NCI-H2107 treated with DMSO at 0.1 percent for 48 hours (cell line): ENCODE measurements at regions not wholly inside any gene's neighbourhood (a gene's known extent, or its start where the extent isn't known, plus 50 kb on each side); places are given as distances from the start of the nearest gene placed in this dataset.
"Not testable (repeated sequence)": the region's sequence is repeated elsewhere in the genome, so short reads cannot be mapped to it uniquely, and the experiment has no call there.

Source experiments
- DNase-seq: peaks from one replicate; lab custom pipeline; 2025; ENCODE audit not compliant: unreplicated experiment; lab: John Stamatoyannopoulos, UW

DNA sequence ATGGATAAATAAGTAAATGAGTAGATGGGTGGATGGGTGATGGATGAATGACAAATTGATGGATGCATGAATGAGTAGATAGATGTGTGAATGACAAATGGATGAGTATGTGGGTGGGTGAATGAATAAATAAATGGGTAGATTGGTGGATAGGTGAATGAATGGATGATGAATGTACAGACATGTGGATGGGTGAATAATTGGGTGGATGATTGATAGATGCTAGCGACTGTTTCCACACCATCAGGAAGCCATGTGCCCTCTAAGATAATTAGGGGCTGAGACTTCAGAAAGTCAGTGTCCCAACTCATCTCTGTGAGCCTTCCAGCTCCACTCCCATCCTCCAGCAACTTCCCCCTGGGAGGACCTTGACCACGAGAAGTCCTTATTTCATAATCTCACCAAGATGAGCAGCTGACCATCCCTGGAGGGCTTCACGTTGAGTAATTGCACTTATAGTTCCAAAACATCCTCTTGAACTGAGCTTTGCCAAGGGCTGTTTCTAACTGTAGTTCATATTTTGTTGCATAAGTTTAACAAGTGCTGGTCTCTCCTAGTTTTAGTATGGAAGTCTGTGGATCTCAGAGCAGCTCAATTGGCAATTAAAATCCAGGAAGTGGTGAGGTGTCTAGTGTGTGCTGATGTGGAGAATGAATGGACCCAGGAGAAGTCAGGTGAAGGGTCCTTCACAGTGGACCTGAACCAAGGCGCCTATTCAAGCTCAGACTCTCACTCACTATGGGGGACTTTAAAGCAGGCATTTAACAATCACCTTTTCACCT lies 295.7 kb downstream of the ADGRD1 start:
- no peak for DNase-seq

- DNase-seq: no peak
Observed at GRCh38 chr12:131250028-131250950, 296.6 kb downstream of the ADGRD1 start.

DNA sequence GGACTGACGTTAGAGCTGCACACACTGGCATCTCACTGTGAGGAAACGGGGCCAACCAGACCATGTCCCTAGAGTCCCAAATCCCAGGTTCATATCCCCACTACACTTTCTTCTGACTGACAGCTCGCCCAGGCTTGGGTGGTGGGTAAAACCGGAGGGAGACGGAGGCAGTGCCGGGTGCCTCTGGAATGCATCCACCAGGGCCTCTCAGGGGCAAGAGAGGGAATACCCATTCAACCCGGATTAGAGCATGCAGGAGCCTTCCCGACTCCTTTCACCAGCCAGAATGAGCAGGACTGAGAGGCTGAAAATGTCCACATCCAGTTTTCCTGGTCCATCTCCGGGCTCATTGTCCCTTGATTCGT lies 297.2 kb downstream of the ADGRD1 start:
- DNase-seq: no peak

DNA sequence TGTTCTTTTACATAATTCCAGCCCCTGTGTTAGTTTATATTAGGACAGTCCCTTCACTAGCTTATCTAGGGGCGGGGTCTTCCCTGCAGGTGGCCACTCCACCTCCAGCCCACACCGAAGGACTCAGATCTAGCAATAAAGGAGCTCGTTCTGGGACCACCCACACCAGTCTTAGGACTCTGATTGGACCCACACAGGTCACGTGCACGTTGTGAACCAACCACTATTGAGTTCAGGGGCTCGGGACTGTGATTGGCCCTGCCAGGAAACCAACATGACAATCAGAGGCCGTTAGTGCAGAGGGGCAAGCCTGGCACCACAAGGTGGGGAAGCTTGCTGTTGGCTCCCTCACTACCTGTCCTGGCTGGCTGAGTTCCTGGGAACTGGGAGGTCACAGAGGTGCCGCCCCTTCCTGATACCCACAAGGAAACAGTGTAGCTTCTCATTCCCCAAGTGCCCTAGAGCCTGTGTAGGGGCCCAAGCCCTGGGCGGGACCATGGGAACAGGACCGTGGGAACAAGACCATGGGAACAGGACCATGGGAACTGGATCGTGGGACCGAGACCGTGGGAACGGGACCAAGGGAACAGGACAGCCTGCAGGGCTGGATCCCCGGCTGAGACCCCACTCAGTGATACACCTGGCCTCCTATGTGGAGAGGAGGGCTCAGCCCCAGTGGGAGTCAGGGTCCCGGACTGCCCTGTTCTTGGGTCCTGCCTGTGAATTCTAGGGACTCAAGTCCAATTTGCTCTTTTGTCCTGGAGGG lies 297.8 kb downstream of the ADGRD1 start:
- no peak for DNase-seq

GRCh38 chr12:131253376-131254026 lies 299.8 kb downstream of the ADGRD1 start:
- DNase-seq: no peak

- no peak for DNase-seq
Observed at GRCh38 chr12:131254374-131254773, 300.7 kb downstream of the ADGRD1 start.

DNA sequence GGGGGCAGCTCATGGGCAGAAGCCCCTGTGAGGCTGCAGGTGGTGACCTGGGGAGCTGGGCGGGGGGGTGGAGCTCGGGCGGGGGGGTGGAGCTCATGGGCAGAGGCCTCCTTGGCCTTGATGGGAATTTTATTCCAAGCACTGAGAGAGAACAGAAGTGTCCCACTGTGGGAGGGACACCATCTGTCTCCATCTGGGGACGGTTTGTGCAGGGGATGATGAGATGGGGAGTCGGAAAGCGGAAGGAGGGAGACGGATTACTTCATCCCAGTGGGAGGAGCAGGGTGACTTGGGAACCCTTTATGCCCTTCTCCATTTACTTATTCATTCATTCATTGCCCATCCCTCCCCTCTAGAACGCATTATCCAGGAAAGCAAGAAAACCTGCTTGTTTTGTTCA lies 304.7 kb downstream of the ADGRD1 start:
- DNase-seq: no peak

- DNase-seq: no peak
Observed at GRCh38 chr12:131260251-131260905, 306.7 kb downstream of the ADGRD1 start.

- DNase-seq: no peak
Observed at GRCh38 chr12:131260954-131261353, 307.2 kb downstream of the ADGRD1 start.

DNA sequence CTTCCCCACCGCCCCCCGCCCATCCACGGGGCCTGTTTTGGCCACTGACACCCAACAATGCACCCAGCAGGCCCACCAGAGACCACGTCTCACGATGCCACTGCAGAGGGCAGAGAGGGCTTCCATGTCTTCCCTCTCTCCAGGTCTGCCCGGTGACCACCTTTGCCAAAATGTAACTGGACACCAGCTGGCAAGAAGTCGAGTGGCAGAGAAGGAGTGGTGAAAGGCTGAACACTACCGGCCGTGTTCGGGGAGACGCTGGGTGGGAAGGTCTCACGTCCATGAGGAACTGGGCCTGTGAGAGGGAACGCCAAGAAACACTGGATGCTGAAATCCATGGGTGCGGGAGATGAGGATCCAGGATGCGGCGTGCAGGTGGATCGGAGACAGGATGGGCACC lies 308.2 kb downstream of the ADGRD1 start:
- DNase-seq: no peak

DNA sequence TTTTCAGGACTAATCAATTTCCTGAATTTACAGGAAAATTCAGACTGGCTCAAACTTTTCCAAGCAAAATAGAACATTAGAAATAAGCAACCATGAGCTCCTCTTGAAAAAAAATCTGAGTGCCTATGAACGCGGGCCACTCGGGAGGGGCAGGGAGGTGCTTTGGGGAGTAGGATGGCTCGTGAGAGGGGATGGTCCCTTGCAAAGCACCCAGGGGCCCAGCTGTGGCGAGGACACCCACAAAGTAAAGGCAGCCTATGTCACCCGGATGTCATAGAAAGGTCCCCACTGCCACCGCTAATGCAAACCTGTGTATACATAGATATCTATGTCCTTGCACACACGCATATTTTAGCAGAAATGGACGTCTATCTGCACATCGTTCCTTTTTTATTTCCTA lies 309.9 kb downstream of the ADGRD1 start:
- DNase-seq: no peak

DNA sequence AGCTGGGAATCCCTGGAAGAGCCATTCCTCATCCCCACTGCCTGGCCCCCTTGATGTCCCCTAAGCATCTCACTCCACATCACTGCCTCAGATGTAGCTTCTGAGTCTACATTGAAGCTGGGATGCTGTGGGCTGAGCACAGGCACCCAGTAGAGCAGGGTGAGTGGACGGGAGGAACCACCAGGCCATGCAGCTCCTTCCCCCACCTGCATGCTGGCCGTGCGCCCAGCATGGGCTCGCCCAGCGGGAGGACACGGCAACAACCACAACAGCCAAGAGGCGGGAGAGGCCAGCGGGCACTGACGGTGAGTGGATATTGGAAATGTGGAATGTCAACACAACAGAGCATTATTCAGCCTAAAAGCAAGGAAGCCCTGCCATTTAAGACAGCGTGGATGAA lies 310.9 kb downstream of the ADGRD1 start:
- no peak for DNase-seq

GRCh38 chr12:131266591-131267467 lies 313.1 kb downstream of the ADGRD1 start:
- no peak for DNase-seq

DNA sequence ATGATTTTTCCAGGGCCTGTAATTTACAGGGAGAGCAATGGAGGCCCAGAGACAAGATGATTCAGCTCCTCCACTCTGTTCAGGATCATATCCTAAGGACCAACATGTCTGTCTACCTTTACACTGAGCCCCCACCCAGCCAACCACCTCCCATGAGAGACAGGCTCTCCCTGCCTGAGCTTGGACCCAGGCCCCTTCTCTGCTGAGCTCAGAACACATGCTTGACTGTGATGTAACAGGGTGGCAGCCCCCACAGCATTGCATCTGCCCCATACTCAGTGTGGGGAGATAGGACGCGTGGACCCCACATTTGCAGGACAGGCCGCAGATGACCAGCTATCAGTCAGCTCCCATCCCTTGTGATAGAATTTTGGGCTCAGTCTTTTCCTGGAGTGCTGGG lies 313.9 kb downstream of the ADGRD1 start:
- DNase-seq: no peak

DNA sequence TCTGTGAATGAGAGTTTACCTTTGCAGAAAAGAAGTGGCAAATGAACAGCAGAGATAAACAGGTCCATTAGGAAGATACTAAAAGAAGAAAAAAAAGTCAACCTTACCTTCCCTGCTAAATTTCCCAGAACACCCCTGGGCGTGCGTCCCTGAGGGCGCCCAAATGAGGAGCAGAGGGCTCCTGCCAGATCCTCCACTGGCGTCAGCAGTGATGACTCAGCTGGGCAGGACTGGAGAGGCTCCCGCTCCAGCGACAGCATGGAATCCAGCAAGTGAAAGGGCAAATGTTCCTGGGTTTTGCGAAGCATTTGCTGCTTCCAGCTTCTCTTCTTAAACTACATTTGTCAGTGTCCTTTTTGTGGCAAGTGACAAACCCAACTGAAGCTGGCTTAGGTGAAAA lies 314.4 kb downstream of the ADGRD1 start:
- DNase-seq: not testable (repeated sequence)

DNA sequence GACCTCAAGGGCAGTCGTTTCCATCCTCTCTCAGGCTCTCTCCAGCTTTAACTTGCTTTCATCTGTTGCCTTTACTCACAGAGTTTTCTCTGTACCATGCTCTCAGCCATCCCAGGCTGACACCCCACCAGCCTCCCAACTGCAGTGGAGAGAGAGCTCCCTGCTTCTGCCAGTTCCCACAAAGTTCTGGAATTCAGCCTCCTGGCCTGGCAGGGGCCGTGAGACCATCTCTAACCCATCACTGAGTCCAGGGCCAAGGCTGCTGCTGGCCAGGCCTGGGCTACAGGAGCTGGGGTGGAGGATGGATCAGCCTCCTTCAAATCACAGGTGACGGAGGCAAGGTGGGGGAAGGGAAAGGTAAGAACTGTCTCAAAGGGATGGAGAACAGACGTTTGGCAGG lies 314.9 kb downstream of the ADGRD1 start:
- not testable (repeated sequence) for DNase-seq

DNA sequence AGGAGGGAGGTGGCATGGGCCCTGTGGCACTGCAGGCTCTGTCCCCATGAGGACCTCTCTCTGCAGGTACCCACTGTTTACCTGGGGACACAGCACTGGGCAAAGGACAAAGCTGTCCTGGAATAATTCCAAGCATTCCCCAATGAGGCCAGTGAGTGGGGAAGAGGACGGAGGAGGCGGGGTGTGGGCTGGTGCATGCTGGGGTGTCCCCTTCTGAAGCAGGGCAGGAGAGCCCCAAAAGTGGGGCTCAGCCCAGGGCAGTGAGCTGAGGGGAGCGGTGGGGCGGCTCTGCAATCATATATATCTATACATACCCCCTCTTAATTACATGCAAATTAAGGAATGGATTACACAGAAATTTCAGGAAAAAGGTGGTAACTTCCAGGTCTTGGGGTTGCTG lies 315.8 kb downstream of the ADGRD1 start:
- no peak for DNase-seq

GRCh38 chr12:131269977-131270376 lies 316.3 kb downstream of the ADGRD1 start:
- not testable (repeated sequence) for DNase-seq

DNA sequence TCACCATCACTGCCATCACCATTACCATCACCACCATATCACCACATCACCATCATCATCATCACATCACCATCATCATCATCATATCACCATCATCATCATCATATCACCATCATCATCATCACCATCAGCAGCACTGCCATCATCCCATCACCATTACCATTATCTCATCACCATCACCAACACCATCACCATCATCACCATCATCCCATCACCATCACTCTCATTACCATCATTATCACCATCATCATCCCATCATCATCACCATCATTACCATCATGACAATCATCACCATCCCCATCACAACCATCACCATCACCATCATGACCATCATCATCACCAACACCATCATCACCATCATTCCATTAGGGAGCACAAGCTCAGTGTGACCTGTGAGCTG lies 318.0 kb downstream of the ADGRD1 start:
- DNase-seq: no peak
